ENCODE measurements at regions not wholly inside any gene's neighbourhood (a gene's known extent, or its start where the extent isn't known, plus 50 kb on each side); places are given as distances from the start of the nearest gene placed in this dataset.

GRCh38 chr10:123442901-123443300, 223.3 kb upstream of the GPR26 start:
- 22% methylated on average over 3 of the region's 4 CpGs for WGBS (ENCODE audit: low lambda C conversion rate)
- H3K36me3 ChIP-seq (replicated peaks in 1 of 2; ENCODE audit: control insufficient read depth in 1 of 2, insufficient read depth in 2 of 2, low read length in 2 of 2), result no peaks in the 10 kb centered on the region
- FAIRE-seq, result no peak

More at GRCh38 chr10:123442901-123443300, 223.3 kb upstream of the GPR26 start:
- Histone ChIP-seq H3K9ac (ENCODE audit: insufficient read depth, low read depth, low read length) (no peak overlapping the region), H3K27ac (ENCODE audit: extremely low read length, insufficient read depth, low read length) (no peak overlapping the region), H3K9me3 (ENCODE audit: low read length) (no peaks in the 10 kb centered on the region), H2AFZ (ENCODE audit: low read length) (no peak overlapping the region), H3K79me2 (ENCODE audit: insufficient read depth, low read length) (no peaks in the 10 kb centered on the region), H4K20me1 (ENCODE audit: insufficient read depth, low read length) (no peaks in the 10 kb centered on the region), H3K4me1 (ENCODE audit: insufficient read depth, low read length) (no peaks in the 10 kb centered on the region), H3K4me2 (ENCODE audit: low read depth, low read length) (no peak overlapping the region), H3K4me3 (replicated peaks in 1 of 3; ENCODE audit: insufficient read depth in 1 of 3, low read depth in 2 of 3, low read length in 3 of 3) (no peak overlapping the region), H3K27me3 (ENCODE audit: control insufficient read depth in 1 of 2, insufficient read depth in 2 of 2, low read length in 2 of 2) (peaks cover 0 to 3% of the 10 kb centered on the region in 2 experiments; a peak in 1 of 5 replicates)
- DNase-seq (ENCODE audit: low spot score) (no peak), ATAC-seq (no peak)
- TF ChIP-seq POLR2AphosphoS2 (IDR thresholded peaks at IDR 0.05; ENCODE audit: low read depth, low read length) (no peak), HNRNPLL (IDR thresholded peaks at IDR 0.05; ENCODE audit: low read depth, low read length, poor library complexity, severe bottlenecking) (no peak), CCDC6 (CRISPR knock-in tag; IDR thresholded peaks at IDR 0.05) (no peak), ZNF225 (CRISPR knock-in tag; IDR thresholded peaks at IDR 0.05) (no peak), PAWR (CRISPR knock-in tag; IDR thresholded peaks at IDR 0.05; ENCODE audit: borderline replicate concordance) (no peak), PCBP2 (optimal IDR thresholded peaks at IDR 0.05; ENCODE audit: low read depth, low read length, poor library complexity, severe bottlenecking) (no peak), ZNF644 (CRISPR knock-in tag; IDR thresholded peaks at IDR 0.05; ENCODE audit: low read depth) (no peak), HIVEP1 (CRISPR knock-in tag; IDR thresholded peaks at IDR 0.05) (no peak), ZNF768 (CRISPR knock-in tag; IDR thresholded peaks at IDR 0.05) (no peak), NFKB2 (CRISPR knock-in tag; IDR thresholded peaks at IDR 0.05; ENCODE audit: borderline replicate concordance) (no peak), AHR (CRISPR knock-in tag; IDR thresholded peaks at IDR 0.05) (no peak)
- TF ChIP-seq, protein P1, sequence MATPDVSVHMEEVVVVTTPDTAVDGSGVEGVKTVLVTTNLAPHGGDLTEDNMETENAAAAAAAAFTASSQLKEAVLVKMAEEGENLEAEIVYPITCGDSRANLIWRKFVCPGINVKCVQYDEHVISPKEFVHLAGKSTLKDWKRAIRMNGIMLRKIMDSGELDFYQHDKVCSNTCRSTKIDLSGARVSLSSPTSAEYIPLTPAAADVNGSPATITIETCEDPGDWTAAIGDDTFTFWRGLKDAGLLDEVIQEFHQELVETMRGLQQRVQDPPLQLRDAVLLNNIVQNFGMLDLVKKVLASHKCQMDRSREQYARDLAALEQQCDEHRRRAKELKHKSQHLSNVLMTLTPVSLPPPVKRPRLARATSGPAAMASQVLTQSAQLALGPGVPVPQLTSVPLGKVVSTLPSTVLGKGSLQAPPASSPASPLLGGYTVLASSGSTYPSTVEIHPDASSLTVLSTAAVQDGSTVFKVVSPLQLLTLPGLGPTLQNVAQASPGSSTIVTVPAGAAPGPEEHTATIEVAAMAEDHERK (CRISPR knock-in tag; IDR thresholded peaks at IDR 0.05; ENCODE audit: low read depth), result no peak
- TF ChIP-seq, protein P2, sequence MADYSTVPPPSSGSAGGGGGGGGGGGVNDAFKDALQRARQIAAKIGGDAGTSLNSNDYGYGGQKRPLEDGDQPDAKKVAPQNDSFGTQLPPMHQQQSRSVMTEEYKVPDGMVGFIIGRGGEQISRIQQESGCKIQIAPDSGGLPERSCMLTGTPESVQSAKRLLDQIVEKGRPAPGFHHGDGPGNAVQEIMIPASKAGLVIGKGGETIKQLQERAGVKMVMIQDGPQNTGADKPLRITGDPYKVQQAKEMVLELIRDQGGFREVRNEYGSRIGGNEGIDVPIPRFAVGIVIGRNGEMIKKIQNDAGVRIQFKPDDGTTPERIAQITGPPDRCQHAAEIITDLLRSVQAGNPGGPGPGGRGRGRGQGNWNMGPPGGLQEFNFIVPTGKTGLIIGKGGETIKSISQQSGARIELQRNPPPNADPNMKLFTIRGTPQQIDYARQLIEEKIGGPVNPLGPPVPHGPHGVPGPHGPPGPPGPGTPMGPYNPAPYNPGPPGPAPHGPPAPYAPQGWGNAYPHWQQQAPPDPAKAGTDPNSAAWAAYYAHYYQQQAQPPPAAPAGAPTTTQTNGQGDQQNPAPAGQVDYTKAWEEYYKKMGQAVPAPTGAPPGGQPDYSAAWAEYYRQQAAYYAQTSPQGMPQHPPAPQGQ (CRISPR knock-in tag; IDR thresholded peaks at IDR 0.05; ENCODE audit: borderline replicate concordance), result no peak
- TF ChIP-seq, protein P3, sequence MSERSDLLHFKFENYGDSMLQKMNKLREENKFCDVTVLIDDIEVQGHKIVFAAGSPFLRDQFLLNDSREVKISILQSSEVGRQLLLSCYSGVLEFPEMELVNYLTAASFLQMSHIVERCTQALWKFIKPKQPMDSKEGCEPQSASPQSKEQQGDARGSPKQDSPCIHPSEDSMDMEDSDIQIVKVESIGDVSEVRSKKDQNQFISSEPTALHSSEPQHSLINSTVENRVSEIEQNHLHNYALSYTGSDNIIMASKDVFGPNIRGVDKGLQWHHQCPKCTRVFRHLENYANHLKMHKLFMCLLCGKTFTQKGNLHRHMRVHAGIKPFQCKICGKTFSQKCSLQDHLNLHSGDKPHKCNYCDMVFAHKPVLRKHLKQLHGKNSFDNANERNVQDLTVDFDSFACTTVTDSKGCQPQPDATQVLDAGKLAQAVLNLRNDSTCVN (CRISPR knock-in tag; IDR thresholded peaks at IDR 0.05; ENCODE audit: borderline replicate concordance), result no peak
- in situ Hi-C loops (cut with HindIII; ENCODE audit: extremely low pct_ligation_motif_present, low pct_unique_long_range_greater_than_20kb), result no loop called here
- intact Hi-C loops (cut with micrococcal nuclease; ENCODE audit: unreplicated experiment), result no loop called here
- ChIA-PET CTCF (ENCODE audit: low intra/inter-chr PET ratio, low total read pairs) (no interaction called here), POLR2A (no interaction called here)
- BruUV-seq (replicated peaks), result no TSS peak

Data from HepG2 (cell line).